ENCODE measurements at regions not wholly inside any gene's neighbourhood (a gene's known extent, or its start where the extent isn't known, plus 50 kb on each side); places are given as distances from the start of the nearest gene placed in this dataset.

GRCh38 chr9:698954-699353, 142.5 kb upstream of the DMRT1 start:
- no peak for TF ChIP-seq MAX (IDR thresholded peaks at IDR 0.05; ENCODE audit: insufficient read depth, insufficient read length)
- no peak for TF ChIP-seq EZH2 (IDR thresholded peaks at IDR 0.05; ENCODE audit: borderline replicate concordance, low read depth, low read length, severe bottlenecking)
- no peak for TF ChIP-seq FOS (IDR thresholded peaks at IDR 0.05; ENCODE audit: borderline replicate concordance, insufficient read depth, low read length)
- TF ChIP-seq, protein P1, sequence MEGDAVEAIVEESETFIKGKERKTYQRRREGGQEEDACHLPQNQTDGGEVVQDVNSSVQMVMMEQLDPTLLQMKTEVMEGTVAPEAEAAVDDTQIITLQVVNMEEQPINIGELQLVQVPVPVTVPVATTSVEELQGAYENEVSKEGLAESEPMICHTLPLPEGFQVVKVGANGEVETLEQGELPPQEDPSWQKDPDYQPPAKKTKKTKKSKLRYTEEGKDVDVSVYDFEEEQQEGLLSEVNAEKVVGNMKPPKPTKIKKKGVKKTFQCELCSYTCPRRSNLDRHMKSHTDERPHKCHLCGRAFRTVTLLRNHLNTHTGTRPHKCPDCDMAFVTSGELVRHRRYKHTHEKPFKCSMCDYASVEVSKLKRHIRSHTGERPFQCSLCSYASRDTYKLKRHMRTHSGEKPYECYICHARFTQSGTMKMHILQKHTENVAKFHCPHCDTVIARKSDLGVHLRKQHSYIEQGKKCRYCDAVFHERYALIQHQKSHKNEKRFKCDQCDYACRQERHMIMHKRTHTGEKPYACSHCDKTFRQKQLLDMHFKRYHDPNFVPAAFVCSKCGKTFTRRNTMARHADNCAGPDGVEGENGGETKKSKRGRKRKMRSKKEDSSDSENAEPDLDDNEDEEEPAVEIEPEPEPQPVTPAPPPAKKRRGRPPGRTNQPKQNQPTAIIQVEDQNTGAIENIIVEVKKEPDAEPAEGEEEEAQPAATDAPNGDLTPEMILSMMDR (IDR thresholded peaks at IDR 0.05; ENCODE audit: extremely low read depth in 1 of 2, insufficient read depth in 1 of 2, low read depth in 1 of 2, low read length in 2 of 2), result no peak
- TF ChIP-seq POLR2A (IDR thresholded peaks at IDR 0.05; ENCODE audit: low read depth, low read length), result no peak
- H3K9me1 ChIP-seq (replicated peaks; ENCODE audit: control insufficient read depth, extremely low read depth, insufficient read depth, low read length), result no peaks in the 10 kb centered on the region
- ChIA-PET CTCF (interaction anchor here (1.0 to 6.7 kb wide), 2 partner anchors 9 to 16 kb away, joined by 5 to 91 read pairs; no protein-coding TSS in a partner anchor), POLR2A (no interaction called here)
- H3K4me1 ChIP-seq (ENCODE audit: control insufficient read depth, extremely low read depth, insufficient read depth, low read length), result peaks cover 46% of the 10 kb centered on the region
- H3K9ac ChIP-seq (replicated peaks; ENCODE audit: extremely low read depth, insufficient read depth, low read length), result no peak overlapping the region
- DNase-seq (ENCODE audit: low read depth, low spot score) (no peak), FAIRE-seq (no peak)
- intact Hi-C loops (cut with micrococcal nuclease) (no loop called here), dilution Hi-C loops (cut with MboI; ENCODE audit: extremely low pct_ligation_motif_present, low sequenced_read_pairs) (no loop called here)
- no peaks in the 10 kb centered on the region for H3K27me3 ChIP-seq (ENCODE audit: control insufficient read depth in 2 of 2, insufficient read depth in 2 of 2, low read length in 2 of 2)
- H3K27ac ChIP-seq (ENCODE audit: insufficient read depth, low read depth, low read length), result peak overlapping the region; percentile 86
- H3K4me3 ChIP-seq (replicated peaks in 1 of 3; ENCODE audit: insufficient read depth in 1 of 3, low read depth in 1 of 3, low read length in 3 of 3), result no peak overlapping the region
- no peak overlapping the region for H2AFZ ChIP-seq (ENCODE audit: low read depth, low read length)
- H3K4me2 ChIP-seq (ENCODE audit: insufficient read depth, low read length), result no peak overlapping the region
- H3K79me2 ChIP-seq (ENCODE audit: control insufficient read depth, insufficient read depth, low read length), result peaks cover 35% of the 10 kb centered on the region
- no peaks in the 10 kb centered on the region for H3K9me3 ChIP-seq (replicated peaks; ENCODE audit: control insufficient read depth, insufficient read depth, low read length)
- no TSS peak for BruUV-seq (replicated peaks)
- no peaks in the 10 kb centered on the region for H3K36me3 ChIP-seq (ENCODE audit: control insufficient read depth in 2 of 2, extremely low read depth in 1 of 2, insufficient read depth in 2 of 2, low read length in 2 of 2)
- no peaks in the 10 kb centered on the region for H4K20me1 ChIP-seq (replicated peaks; ENCODE audit: control insufficient read depth, extremely low read depth, insufficient read depth, low read length)

- H3K4me1 ChIP-seq (ENCODE audit: control insufficient read depth, extremely low read depth, insufficient read depth, low read length), result peaks cover 42% of the 10 kb centered on the region
- H3K79me2 ChIP-seq (ENCODE audit: control insufficient read depth, insufficient read depth, low read length), result peaks cover 38% of the 10 kb centered on the region
- H3K27ac ChIP-seq (ENCODE audit: insufficient read depth, low read depth, low read length), result no peak overlapping the region
- intact Hi-C loops (cut with micrococcal nuclease), result no loop called here
- H3K27me3 ChIP-seq (ENCODE audit: control insufficient read depth in 2 of 2, insufficient read depth in 2 of 2, low read length in 2 of 2), result no peaks in the 10 kb centered on the region
- H2AFZ ChIP-seq (ENCODE audit: low read depth, low read length), result no peak overlapping the region
- ChIA-PET CTCF (no interaction called here), POLR2A (no interaction called here)
- no TSS peak for BruUV-seq (replicated peaks)
- FAIRE-seq (no peak), DNase-seq (ENCODE audit: low read depth, low spot score) (no peak)
- no peak overlapping the region for H3K4me2 ChIP-seq (ENCODE audit: insufficient read depth, low read length)
- H3K36me3 ChIP-seq (ENCODE audit: control insufficient read depth in 2 of 2, extremely low read depth in 1 of 2, insufficient read depth in 2 of 2, low read length in 2 of 2), result no peaks in the 10 kb centered on the region
- H3K4me3 ChIP-seq (replicated peaks in 1 of 3; ENCODE audit: insufficient read depth in 1 of 3, low read depth in 1 of 3, low read length in 3 of 3), result no peak overlapping the region
- dilution Hi-C loops (cut with MboI; ENCODE audit: extremely low pct_ligation_motif_present, low sequenced_read_pairs), result no loop called here
- TF ChIP-seq FOS (IDR thresholded peaks at IDR 0.05; ENCODE audit: borderline replicate concordance, insufficient read depth, low read length), result no peak
- no peaks in the 10 kb centered on the region for H3K9me3 ChIP-seq (replicated peaks; ENCODE audit: control insufficient read depth, insufficient read depth, low read length)
- H3K9me1 ChIP-seq (replicated peaks; ENCODE audit: control insufficient read depth, extremely low read depth, insufficient read depth, low read length), result no peaks in the 10 kb centered on the region
- no peaks in the 10 kb centered on the region for H4K20me1 ChIP-seq (replicated peaks; ENCODE audit: control insufficient read depth, extremely low read depth, insufficient read depth, low read length)
- H3K9ac ChIP-seq (replicated peaks; ENCODE audit: extremely low read depth, insufficient read depth, low read length), result no peak overlapping the region
Measured at GRCh38 chr9:699396-699795, 142.1 kb upstream of the DMRT1 start.

Measured in endothelial cell of umbilical vein (primary cell).